ENCODE measurements at regions not wholly inside any gene's neighbourhood (a gene's known extent, or its start where the extent isn't known, plus 50 kb on each side); places are given as distances from the start of the nearest gene placed in this dataset.
"Not testable (repeated sequence)": the region's sequence is repeated elsewhere in the genome, so short reads cannot be mapped to it uniquely, and the experiment has no call there.

DNA sequence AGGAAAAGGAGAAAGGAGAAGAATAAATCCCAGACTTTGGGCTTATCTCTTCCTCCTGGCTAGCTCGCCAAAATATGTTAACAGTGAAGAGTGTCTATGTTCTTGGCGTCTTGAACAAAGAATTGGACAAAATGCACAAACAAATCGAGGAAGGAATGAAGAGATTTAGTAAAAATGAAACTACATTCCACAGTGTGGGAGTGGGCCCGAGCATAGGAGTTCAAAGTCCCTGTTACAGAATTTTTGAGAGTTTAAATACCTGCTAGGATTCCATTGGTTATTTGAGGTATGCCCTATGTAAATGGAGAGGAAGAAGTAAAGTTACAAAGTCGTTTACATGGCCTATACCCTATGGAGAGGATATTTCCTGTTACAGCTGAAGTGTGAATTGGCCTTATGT lies 525.1 kb upstream of the CNTN5 start:
- no peak for DNase-seq

- no peak for DNase-seq
Observed at GRCh38 chr11:98507208-98507607, 513.5 kb upstream of the CNTN5 start.

- no peak for DNase-seq
Observed at GRCh38 chr11:98512938-98513337, 507.8 kb upstream of the CNTN5 start.

GRCh38 chr11:98531576-98531975 lies 489.2 kb upstream of the CNTN5 start:
- no peak for DNase-seq

GRCh38 chr11:98536023-98536422 lies 484.7 kb upstream of the CNTN5 start:
- DNase-seq = no peak

DNA sequence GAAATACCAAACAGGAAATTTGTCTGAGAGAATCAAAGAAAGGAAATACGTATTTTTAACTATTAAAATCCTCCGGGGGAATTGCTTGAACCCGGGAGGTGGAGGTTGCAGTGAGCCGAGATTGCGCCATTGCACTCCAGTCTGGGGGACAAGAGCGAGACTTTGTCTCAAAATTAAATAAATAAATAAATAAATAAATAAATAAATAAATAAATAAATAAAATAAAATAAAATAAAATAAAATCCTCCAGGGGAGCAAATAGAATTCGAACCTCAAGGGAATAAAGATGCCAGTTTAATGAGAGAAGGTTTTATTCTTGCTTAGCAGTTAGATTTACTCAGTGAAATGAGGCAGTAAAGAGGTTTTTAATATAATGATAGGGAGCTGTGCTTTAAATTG lies 482.4 kb upstream of the CNTN5 start:
- DNase-seq = not testable (repeated sequence)

- DNase-seq = no peak
Observed at GRCh38 chr11:98545544-98546175, 475.1 kb upstream of the CNTN5 start.

DNA sequence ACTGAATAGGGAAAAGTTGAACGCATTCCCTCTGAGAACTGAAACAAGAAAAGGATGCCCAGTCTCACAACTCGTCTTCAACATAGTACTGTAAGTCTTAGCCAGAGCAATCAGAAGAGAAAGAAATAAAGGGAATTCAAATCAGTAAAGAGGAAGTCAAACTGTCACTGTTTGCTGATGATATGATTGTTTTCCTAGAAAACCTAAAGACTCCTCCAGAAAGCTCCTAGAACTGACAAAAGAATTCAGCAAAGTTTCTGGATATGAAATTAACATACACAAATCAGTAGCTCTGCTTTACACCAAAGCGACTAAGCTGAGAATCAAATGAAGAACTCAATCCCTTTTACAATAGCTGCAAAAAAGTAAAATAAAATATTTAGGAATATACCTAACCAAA lies 471.2 kb upstream of the CNTN5 start:
- DNase-seq = no peak

DNA sequence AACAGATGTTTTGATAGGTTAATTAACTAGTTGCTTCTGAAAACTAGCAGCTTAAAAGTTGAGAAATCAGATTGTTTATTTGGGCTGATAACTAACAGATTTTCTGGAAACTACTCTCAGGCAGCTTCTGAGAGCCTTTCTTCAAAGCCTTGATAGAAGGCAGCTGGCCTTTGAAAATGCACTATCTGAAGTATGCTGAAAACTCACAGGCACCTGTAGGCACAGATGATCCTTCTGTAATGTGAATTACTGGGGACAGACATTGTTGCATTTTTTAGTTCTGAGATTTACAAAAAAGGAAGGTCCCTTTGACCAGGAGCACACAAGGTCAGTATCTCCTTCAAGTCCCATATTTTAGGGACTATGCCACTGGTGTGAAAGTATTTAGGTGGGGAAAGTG lies 460.8 kb upstream of the CNTN5 start:
- DNase-seq = no peak

DNA sequence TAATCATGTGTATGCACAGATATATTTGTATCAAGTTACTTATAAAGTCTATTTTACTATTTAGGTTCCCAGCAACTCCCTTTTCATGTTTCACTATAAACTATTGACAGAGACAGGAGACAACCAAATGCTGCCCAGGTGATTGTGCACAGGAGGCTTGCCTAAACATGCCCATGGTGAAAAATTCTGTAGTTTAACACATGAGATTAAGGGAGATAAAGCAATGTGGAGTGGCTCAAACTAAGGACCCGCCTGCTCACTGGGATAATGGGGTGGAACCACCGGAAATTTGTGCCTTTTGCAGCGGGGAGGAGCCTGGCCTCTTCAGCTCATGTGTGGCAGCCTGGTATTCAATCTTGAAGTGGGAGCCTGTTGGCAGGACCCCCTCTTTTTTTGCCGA lies 459.5 kb upstream of the CNTN5 start:
- DNase-seq = no peak

DNA sequence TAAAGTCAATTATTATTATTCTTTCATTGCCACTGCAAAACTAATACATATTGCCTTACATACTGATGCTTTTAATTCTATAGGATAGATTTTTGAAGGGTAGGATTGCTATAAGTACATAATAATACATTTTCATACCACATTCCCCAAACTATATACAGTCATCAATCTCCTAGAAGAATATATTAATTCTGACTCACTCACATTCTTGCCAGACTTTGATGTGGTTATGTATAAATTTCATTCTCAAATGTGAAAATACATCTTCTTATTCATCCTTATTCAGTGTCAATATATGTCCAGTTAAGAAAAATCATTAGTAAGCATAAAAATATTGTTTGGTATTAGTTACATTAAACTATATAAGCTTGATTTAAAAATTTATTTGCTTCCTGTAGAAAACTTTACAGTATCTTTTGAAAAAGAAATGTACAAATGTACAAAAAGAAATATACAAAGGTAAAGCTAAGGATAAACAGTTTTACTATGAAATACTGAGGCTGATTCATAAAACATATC lies 458.8 kb upstream of the CNTN5 start:
- no peak for DNase-seq

- DNase-seq = no peak
Observed at GRCh38 chr11:98564233-98564632, 456.5 kb upstream of the CNTN5 start.

DNA sequence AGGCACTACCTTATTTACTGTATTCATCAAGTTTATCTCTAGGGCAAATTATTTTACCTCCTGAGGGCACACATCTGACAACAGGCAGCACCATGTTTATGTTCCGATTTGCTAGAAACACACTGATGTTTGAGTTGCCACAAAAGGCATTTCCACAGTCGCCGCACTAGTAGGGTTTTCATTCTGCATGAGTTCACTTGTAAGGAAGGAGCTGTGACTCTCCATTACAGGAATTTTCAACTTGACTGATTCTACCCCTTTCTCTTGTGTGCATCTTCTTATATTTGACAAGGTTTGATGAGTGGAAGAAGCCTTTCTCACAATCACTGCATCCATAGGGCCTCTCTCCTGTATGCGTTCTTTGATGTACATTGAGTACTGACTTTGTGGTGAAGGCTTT lies 455.9 kb upstream of the CNTN5 start:
- DNase-seq = no peak

- DNase-seq = no peak
Observed at GRCh38 chr11:98565311-98565710, 455.4 kb upstream of the CNTN5 start.

DNA sequence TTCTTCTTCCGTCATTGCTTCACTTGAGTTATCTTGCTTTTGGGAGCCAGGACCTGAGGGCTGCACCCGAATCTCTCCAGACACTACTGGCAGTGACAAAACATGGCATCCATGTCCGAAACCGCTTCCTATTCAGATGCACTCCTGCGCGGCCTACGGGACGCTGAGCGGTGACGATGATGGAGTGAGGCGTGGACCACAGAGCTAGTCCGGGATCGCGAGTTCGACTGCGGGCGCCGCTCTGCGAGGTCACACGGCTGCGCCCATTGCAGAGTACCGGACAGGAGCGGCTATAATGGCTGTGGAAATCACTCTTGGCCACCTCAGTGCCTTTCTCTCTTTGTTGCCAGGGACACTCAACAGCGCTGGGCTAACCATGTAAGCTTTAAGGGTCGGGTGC lies 453.8 kb upstream of the CNTN5 start:
- no peak for DNase-seq

GRCh38 chr11:98568013-98568412 lies 452.7 kb upstream of the CNTN5 start:
- no peak for DNase-seq

DNA sequence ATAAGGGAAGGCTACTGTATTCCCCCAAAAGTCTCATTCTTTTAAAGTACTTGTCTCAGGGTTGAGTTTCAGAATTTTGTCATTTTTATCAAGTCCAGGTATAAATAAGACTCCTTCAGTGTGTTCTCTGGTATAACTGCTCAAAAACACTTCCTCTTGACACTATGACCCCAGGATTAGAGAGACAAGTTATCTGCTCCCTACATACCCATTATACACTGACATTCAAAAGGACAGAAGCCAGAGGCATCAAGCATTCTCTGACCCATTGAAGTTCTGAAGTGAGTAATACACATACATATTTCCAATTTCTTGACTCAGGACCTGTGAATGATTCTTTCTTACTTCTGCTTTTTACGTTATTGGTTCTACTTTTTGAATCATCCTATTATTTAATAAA lies 447.8 kb upstream of the CNTN5 start:
- no peak for DNase-seq

DNA sequence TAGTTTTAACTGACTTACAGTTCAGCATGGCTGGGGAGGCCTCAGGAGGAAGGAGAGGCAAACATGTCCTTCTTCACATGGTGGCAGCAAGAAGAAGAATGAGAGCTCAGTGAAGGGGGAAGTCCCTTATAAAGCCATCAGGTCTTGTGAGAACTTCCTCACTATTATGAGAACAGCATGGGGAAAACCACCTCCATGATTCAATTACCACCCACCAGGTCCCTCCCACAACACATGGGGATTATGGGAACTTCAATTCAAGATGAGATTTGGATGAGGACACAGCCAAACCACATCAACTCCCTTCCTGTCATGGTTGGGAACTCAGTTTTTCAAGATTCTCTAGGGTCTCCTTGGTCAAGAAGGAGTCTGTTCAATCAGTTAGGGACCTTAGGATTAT lies 432.9 kb upstream of the CNTN5 start:
- DNase-seq = no peak

- DNase-seq = no peak
Observed at GRCh38 chr11:98589967-98590366, 430.8 kb upstream of the CNTN5 start.

GRCh38 chr11:98600103-98600502 lies 420.6 kb upstream of the CNTN5 start:
- no peak for DNase-seq

DNA sequence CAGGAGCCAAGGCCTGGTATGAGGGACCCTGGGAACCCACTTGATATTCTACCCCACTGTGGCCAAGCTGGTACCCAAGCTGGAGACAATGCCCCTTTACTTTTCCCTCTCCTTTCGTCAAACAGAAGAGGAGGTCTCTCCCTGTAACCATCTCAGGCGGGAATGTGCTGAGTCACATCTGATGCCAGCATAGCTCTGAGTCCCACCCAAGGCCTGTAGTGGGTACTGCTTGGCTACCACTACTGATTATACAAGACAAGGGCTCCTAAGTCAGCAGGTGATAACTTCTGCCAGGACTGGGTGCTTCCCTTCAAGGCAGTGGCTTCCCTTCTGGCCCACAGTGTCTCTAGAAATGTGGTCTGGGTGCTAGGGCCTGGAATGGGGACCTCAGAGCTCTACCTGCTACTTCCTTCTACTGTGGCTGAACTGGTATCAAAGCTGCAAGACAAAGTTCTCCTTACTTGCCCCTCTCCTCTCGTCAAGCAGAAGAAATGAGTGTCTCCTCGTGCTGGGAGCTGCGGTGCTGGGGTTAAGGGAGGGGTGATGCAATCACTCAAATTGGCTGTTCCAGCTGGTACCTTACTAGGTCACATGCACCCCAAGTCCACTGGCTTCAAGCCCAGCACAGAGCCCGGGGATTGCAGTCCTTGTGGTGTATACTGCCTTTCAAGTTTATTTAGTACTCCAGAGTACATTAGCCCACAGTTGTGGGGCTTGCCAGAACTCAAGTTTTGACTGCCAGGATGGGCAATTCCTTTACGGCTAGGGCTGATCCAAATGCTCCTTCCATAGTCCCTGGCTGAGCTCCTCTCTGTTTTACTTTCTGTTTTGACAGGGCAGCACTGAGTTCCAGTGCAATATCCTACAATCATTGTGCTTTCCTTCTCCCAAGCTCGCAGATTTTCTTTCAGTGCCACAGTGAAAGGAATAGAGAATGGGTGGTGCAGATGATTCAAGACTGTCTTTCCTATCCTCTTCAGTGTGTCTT lies 419.7 kb upstream of the CNTN5 start:
- DNase-seq = no peak

DNA sequence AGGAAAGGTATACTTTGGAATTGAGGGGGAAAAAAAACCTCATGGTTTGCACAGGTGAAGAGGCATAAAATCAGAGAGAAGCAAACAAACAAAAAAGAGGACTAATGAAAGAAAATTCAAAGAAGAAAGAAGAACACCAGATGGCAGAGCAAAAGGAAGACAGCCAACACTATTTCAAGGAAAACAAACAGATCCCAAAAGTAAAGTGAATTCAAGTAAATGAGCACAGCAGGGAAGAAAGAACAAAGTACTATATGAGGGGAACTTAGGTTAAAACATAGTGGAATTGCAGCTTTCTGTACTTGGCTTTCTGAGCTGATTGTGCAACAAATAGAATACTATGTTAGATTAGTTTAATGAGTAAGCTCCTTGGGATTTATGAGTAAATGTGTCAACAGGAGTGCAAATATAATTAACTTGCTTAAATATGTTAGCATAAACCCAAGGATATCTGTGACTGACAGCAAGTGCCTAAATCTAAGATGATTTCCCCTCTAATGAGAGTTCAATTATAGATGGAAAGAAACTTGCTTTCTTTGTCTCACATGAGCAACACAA lies 404.6 kb upstream of the CNTN5 start:
- no peak for DNase-seq

DNA sequence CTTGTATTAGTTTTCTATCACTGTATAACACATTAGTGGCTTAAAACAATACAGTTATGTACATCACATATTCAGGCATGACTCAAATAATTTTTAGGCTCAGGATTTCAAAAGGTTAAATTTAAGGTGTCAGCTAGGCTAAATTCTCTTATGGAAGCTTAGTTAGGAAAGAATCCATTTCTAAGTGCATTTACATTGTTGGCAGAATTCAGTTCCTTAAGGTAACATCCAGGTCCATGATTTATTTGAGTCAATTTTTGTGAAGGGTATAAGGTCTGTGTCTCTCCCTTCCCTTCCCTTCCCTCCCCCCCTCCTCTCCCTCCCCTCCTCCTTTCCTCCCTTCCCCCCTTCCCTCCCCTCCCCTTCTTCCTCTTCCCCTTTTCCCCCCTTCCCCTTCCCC lies 399.0 kb upstream of the CNTN5 start:
- DNase-seq = no peak

- DNase-seq = no peak
Observed at GRCh38 chr11:98625526-98625925, 395.2 kb upstream of the CNTN5 start.
